ENCODE measurements at regions not wholly inside any gene's neighbourhood (a gene's known extent, or its start where the extent isn't known, plus 50 kb on each side); places are given as distances from the start of the nearest gene placed in this dataset.

GRCh38 chr7:46680147-46680546, 759.1 kb upstream of the IGFBP3 start:
- H3K4me3 ChIP-seq (replicated peaks; ENCODE audit: low read depth, low read length), result no peak overlapping the region
- DNase-seq (ENCODE audit: extremely low read depth, low read depth), result no peak
- TF ChIP-seq CTCF (IDR thresholded peaks at IDR 0.05; ENCODE audit: low read depth, low read length, missing control alignments), result no peak

GRCh38 chr7:46679671-46680070, 758.6 kb upstream of the IGFBP3 start:
- DNase-seq (ENCODE audit: extremely low read depth, low read depth), result no peak
- no peak overlapping the region for H3K4me3 ChIP-seq (replicated peaks; ENCODE audit: low read depth, low read length)
- no peak for TF ChIP-seq CTCF (IDR thresholded peaks at IDR 0.05; ENCODE audit: low read depth, low read length, missing control alignments)

GRCh38 chr7:46678421-46678820, 757.3 kb upstream of the IGFBP3 start:
- TF ChIP-seq CTCF (IDR thresholded peaks at IDR 0.05; ENCODE audit: low read depth, low read length, missing control alignments), result no peak
- DNase-seq (ENCODE audit: extremely low read depth, low read depth), result no peak
- no peak overlapping the region for H3K4me3 ChIP-seq (replicated peaks; ENCODE audit: low read depth, low read length)

GRCh38 chr7:46675456-46675855, 754.4 kb upstream of the IGFBP3 start:
- no peak overlapping the region for H3K4me3 ChIP-seq (replicated peaks; ENCODE audit: low read depth, low read length)
- no peak for TF ChIP-seq CTCF (IDR thresholded peaks at IDR 0.05; ENCODE audit: low read depth, low read length, missing control alignments)
- DNase-seq (ENCODE audit: extremely low read depth, low read depth), result no peak

GRCh38 chr7:46672861-46673260, 751.8 kb upstream of the IGFBP3 start:
- no peak for TF ChIP-seq CTCF (IDR thresholded peaks at IDR 0.05; ENCODE audit: low read depth, low read length, missing control alignments)
- no peak overlapping the region for H3K4me3 ChIP-seq (replicated peaks; ENCODE audit: low read depth, low read length)
- DNase-seq (ENCODE audit: extremely low read depth, low read depth), result no peak

- H3K4me3 ChIP-seq (replicated peaks; ENCODE audit: low read depth, low read length), result no peak overlapping the region
- no peak for DNase-seq (ENCODE audit: extremely low read depth, low read depth)
- no peak for TF ChIP-seq CTCF (IDR thresholded peaks at IDR 0.05; ENCODE audit: low read depth, low read length, missing control alignments)
Measured at GRCh38 chr7:46671108-46671769, 750.2 kb upstream of the IGFBP3 start.

GRCh38 chr7:46669028-46669427, 748.0 kb upstream of the IGFBP3 start:
- TF ChIP-seq CTCF (IDR thresholded peaks at IDR 0.05; ENCODE audit: low read depth, low read length, missing control alignments), result no peak
- no peak for DNase-seq (ENCODE audit: extremely low read depth, low read depth)
- no peak overlapping the region for H3K4me3 ChIP-seq (replicated peaks; ENCODE audit: low read depth, low read length)

All from HFF-Myc (cell line).